PC-9 (cell line): ENCODE measurements at regions not wholly inside any gene's neighbourhood (a gene's known extent, or its start where the extent isn't known, plus 50 kb on each side); places are given as distances from the start of the nearest gene placed in this dataset.

Experiments used
- BruUV-seq: library from RNA; stranded (reverse); fragments of 400-500 nt; replicated peaks from 2 replicates; lab custom pipeline; 2021; lab: Mats Ljungman, UMichigan
- CTCF ChIA-PET: fragments of 300-600 bp; sonication (Branson Sonifier 250); formaldehyde crosslinking; loops from one replicate; lab custom pipeline; 2022; ENCODE audit warnings: antibody characterized with exemption; lab: Charles Lee
- POLR2A ChIA-PET: fragments of 300-600 bp; sonication (Branson Sonifier 250); formaldehyde crosslinking; loops from one replicate; lab custom pipeline; 2022; ENCODE audit warnings: antibody characterized with exemption; ENCODE audit not compliant: unreplicated experiment; lab: Charles Lee
- DNase-seq, 2 experiments: peaks; one replicate each; pipeline versions ENCODE4 v3.0.0 to v3.0.0-alpha.2; 2015 to 2022; ENCODE audit warnings: mixed read lengths in 1 of 2
- H2AFZ ChIP-seq: fragments of 200-600 bp; sonication (generic); 2 replicates; pipeline ENCODE4 v1.8.1; 2017; ENCODE audit warnings: antibody characterized with exemption
- H3F3A ChIP-seq: fragments of 200-600 bp; sonication (generic); 2 replicates; pipeline ENCODE4 v1.8.1; 2017; ENCODE audit warnings: antibody characterized with exemption, mild to moderate bottlenecking, low read depth; ENCODE audit not compliant: insufficient read depth
- H3K27ac ChIP-seq: fragments of 200-600 bp; sonication (generic); 2 replicates; pipeline ENCODE4 v1.6.1; 2016; ENCODE audit warnings: mixed run types
- H3K27me3 ChIP-seq: fragments of 200-600 bp; sonication (generic); 2 replicates; pipeline ENCODE4 v1.6.1; 2016; ENCODE audit warnings: low read depth, mixed run types; ENCODE audit not compliant: insufficient read depth
- H3K36me3 ChIP-seq: fragments of 200-600 bp; sonication (generic); 2 replicates; pipeline ENCODE4 v1.6.1; 2016; ENCODE audit warnings: low read depth, mixed run types
- H3K4me1 ChIP-seq: fragments of 200-600 bp; sonication (generic); replicated peaks from 2 replicates; pipeline ENCODE4 v1.6.1; 2016; ENCODE audit warnings: mixed run types; ENCODE audit not compliant: insufficient read depth
- H3K4me2 ChIP-seq: fragments of 200-600 bp; sonication (generic); 2 replicates; pipeline ENCODE4 v1.6.1; 2017; ENCODE audit warnings: mixed run types
- H3K4me3 ChIP-seq: fragments of 200-600 bp; sonication (generic); 2 replicates; pipeline ENCODE4 v1.6.1; 2016; ENCODE audit warnings: mixed run types
- H3K79me2 ChIP-seq: fragments of 200-600 bp; sonication (generic); 2 replicates; pipeline ENCODE4 v1.6.1; 2017; ENCODE audit warnings: low read depth, mixed run types
- H3K9me2 ChIP-seq: fragments of 200-600 bp; sonication (generic); 2 replicates; pipeline ENCODE4 v1.8.1; 2017; ENCODE audit warnings: mild to moderate bottlenecking; ENCODE audit not compliant: insufficient read depth
- H3K9me3 ChIP-seq: fragments of 200-600 bp; sonication (generic); 2 replicates; pipeline ENCODE4 v1.8.1; 2016; ENCODE audit warnings: low read depth; ENCODE audit not compliant: insufficient read depth
- H4K20me1 ChIP-seq: fragments of 200-600 bp; sonication (generic); 2 replicates; pipeline ENCODE4 v1.8.1; 2017; ENCODE audit not compliant: insufficient read depth
- EZH2 ChIP-seq: fragments of 200-600 bp; sonication (generic); IDR thresholded peaks from 2 replicates; pipeline ENCODE4 v1.8.0; 2017; ENCODE audit warnings: antibody characterized with exemption, low read depth
- intact Hi-C: fragments of 100-400 bp; cut with micrococcal nuclease; formaldehyde crosslinking; loops from one replicate; pipeline ENCODE4 v1.10.0; 2022; ENCODE audit not compliant: unreplicated experiment
- TF ChIP-seq, protein P1 (sequence below): fragments of 200-600 bp; sonication (generic); conservative IDR thresholded peaks from 2 replicates; pipeline ENCODE4 v1.6.1; 2017; ENCODE audit warnings: mixed run types, antibody characterized with exemption, mild to moderate bottlenecking, moderate library complexity

DNA sequence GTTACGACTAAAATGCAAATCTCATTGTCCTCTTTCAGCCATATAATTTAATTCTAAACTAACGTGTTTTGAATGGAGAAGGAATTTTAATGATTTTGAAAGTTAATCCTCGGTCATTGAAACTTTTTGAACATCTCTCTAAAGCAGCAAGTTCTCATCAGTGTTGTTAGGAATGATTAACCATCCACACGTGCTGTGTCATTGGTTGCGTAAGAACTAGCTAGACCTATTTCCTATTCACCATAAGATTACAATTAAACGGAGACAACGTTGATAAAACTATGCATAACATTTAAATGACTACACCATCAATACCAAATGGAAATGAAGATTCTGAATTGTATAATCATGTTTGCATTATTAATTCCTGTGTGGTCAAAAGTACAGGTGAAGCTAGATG is 155.6 kb upstream of the IRS2 start:
- H3K79me2 ChIP-seq = no peaks in the 10 kb centered on the region
- H3K9me3 ChIP-seq = 0 out of 2 replicates have a peak, but pooled peaks cover 11% of the 10 kb centered on the region
- no peaks in the 10 kb centered on the region for H3K9me2 ChIP-seq
- H2AFZ ChIP-seq = no peak overlapping the region
- H3K27me3 ChIP-seq = no peaks in the 10 kb centered on the region
- H3K36me3 ChIP-seq = no peaks in the 10 kb centered on the region
- ChIA-PET CTCF (no interaction called here), POLR2A (no interaction called here)
- intact Hi-C loops = no loop called here
- no peak overlapping the region for H3K4me3 ChIP-seq
- no TSS peak for BruUV-seq
- no peak overlapping the region for H3K4me2 ChIP-seq
- DNase-seq = no peak
- no peak for TF ChIP-seq EZH2
- TF ChIP-seq, protein P1, sequence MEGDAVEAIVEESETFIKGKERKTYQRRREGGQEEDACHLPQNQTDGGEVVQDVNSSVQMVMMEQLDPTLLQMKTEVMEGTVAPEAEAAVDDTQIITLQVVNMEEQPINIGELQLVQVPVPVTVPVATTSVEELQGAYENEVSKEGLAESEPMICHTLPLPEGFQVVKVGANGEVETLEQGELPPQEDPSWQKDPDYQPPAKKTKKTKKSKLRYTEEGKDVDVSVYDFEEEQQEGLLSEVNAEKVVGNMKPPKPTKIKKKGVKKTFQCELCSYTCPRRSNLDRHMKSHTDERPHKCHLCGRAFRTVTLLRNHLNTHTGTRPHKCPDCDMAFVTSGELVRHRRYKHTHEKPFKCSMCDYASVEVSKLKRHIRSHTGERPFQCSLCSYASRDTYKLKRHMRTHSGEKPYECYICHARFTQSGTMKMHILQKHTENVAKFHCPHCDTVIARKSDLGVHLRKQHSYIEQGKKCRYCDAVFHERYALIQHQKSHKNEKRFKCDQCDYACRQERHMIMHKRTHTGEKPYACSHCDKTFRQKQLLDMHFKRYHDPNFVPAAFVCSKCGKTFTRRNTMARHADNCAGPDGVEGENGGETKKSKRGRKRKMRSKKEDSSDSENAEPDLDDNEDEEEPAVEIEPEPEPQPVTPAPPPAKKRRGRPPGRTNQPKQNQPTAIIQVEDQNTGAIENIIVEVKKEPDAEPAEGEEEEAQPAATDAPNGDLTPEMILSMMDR = no peak
- no peak overlapping the region for H3K27ac ChIP-seq
- peaks cover 7% of the 10 kb centered on the region; the same call in 1 of the 2 replicates for H3K4me1 ChIP-seq
- peaks cover 7% of the 10 kb centered on the region; the same call in 1 of the 2 replicates for H3F3A ChIP-seq
- no peaks in the 10 kb centered on the region for H4K20me1 ChIP-seq

DNA sequence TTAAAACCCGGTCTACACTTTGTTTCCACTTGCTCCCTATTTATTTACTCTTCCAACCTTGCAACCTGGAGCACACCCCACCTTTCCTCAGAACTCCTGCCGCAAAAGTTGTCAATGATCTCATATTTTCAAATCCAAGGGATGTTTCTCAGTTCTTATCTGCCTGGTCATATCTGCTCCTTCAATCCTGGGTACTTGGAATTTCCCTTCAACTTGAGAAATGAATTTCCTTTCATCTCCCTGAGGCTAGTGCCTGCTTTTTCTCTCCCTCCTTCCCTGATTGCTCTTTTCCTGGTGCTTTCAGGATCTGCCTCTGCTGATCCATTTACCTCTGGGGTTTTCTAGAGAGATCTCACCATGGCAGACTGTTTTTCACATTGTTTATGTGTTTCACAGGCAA is 154.8 kb upstream of the IRS2 start:
- intact Hi-C loops = no loop called here
- 0 out of 2 replicates have a peak, but pooled peaks cover 11% of the 10 kb centered on the region for H3K9me3 ChIP-seq
- no peaks in the 10 kb centered on the region for H3K9me2 ChIP-seq
- H4K20me1 ChIP-seq = no peaks in the 10 kb centered on the region
- H3K27ac ChIP-seq = no peak overlapping the region
- H2AFZ ChIP-seq = no peak overlapping the region
- TF ChIP-seq, protein P1 = no peak
- no peak for TF ChIP-seq EZH2
- H3K4me1 ChIP-seq = peaks cover 7% of the 10 kb centered on the region; the same call in 1 of the 2 replicates
- DNase-seq = no peak
- ChIA-PET POLR2A (no interaction called here), CTCF (no interaction called here)
- H3F3A ChIP-seq = peaks cover 7% of the 10 kb centered on the region; the same call in 1 of the 2 replicates
- no peaks in the 10 kb centered on the region for H3K36me3 ChIP-seq
- BruUV-seq = no TSS peak
- no peaks in the 10 kb centered on the region for H3K79me2 ChIP-seq
- H3K4me2 ChIP-seq = no peak overlapping the region
- H3K4me3 ChIP-seq = no peak overlapping the region
- no peaks in the 10 kb centered on the region for H3K27me3 ChIP-seq

DNA sequence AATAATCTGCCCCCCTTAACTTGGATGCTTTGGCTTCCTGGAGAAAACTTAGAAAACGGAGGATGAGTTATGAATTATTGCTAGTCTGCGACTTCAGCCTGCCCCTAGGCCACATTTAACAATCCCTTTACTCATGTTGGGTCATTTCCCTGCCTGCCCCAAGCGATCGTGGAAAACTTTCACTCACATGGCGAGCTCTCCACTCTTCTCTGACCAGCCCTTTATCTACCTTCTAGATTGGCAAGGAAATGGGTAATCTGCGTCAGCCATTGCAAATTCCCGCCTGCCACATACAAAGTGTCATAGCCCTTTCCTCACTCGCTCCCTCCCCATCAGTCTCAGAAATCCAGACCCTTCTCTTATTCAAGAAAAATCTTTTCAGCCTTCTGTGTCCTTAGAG is 154.3 kb upstream of the IRS2 start:
- Histone ChIP-seq H3K27ac (no peak overlapping the region), H3K9me2 (no peaks in the 10 kb centered on the region), H3K79me2 (no peaks in the 10 kb centered on the region), H3K9me3 (0 out of 2 replicates have a peak, but pooled peaks cover 11% of the 10 kb centered on the region), H3K4me2 (no peak overlapping the region), H3K4me3 (no peak overlapping the region), H3F3A (peaks cover 7% of the 10 kb centered on the region; the same call in 1 of the 2 replicates), H2AFZ (no peak overlapping the region), H3K27me3 (no peaks in the 10 kb centered on the region), H4K20me1 (no peaks in the 10 kb centered on the region), H3K36me3 (no peaks in the 10 kb centered on the region), H3K4me1 (peaks cover 7% of the 10 kb centered on the region; the same call in 1 of the 2 replicates)
- ChIA-PET CTCF (no interaction called here), POLR2A (no interaction called here)
- intact Hi-C loops = no loop called here
- no peak for DNase-seq
- no TSS peak for BruUV-seq
- TF ChIP-seq EZH2 = no peak
- TF ChIP-seq, protein P1 = no peak
